Progenitor cell of endocrine pancreas (in vitro differentiated cells): ENCODE measurements at regions not wholly inside any gene's neighbourhood (a gene's known extent, or its start where the extent isn't known, plus 50 kb on each side); places are given as distances from the start of the nearest gene placed in this dataset.

Source experiments
- DNase-seq: peaks from one replicate; pipeline ENCODE4 v3.0.0; 2021; ENCODE audit warnings: low spot score; ENCODE audit not compliant: unreplicated experiment
- H3K27ac Mint-ChIP-seq: 2 replicates; pipeline ENCODE4 v1.8.0; 2021; ENCODE audit warnings: mild to moderate bottlenecking, moderate library complexity, mixed read lengths
- H3K27me3 Mint-ChIP-seq: 2 replicates; pipeline ENCODE4 v1.8.0; 2021; ENCODE audit warnings: mixed read lengths
- H3K36me3 Mint-ChIP-seq: 2 replicates; pipeline ENCODE4 v1.8.0; 2022; ENCODE audit warnings: mixed read lengths; ENCODE audit not compliant: insufficient read depth
- H3K4me1 Mint-ChIP-seq: 2 replicates; pipeline ENCODE4 v1.8.0; 2021; ENCODE audit warnings: low read depth, mixed read lengths
- H3K4me3 Mint-ChIP-seq: 2 replicates; pipeline ENCODE4 v1.8.0; 2021; ENCODE audit warnings: low read depth, mild to moderate bottlenecking, moderate library complexity, mixed read lengths
- H3K9me3 Mint-ChIP-seq: 2 replicates; pipeline ENCODE4 v1.8.0; 2021; ENCODE audit warnings: low read depth, mixed read lengths
- TF ChIP-seq, protein P1 (sequence below): fragments of 200-600 bp; sonication (generic); IDR thresholded peaks from one replicate; pipeline ENCODE4 v1.5.0; 2021; ENCODE audit warnings: antibody characterized with exemption, mild to moderate bottlenecking; ENCODE audit not compliant: unreplicated experiment

DNA sequence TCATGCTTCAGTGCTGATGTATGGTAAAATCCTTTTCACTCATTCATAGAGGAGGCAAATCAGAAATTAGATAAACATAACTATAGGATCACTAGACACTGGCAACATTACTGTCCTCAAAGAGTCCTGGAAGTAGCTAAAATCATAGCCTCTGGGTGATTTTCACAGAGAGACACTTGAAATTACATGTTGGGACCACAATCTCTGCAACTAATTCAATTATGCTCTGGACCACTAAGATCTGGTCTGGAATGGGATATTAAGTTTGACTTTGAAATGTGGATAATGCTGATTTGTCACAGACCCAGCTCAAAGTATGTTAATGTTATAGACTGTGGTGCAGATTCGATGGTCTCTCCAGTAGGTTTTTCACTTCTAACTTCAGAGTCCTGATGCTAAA lies 214.6 kb upstream of the CCNH start:
- H3K36me3 Mint-ChIP-seq: no peaks in the 10 kb centered on the region
- H3K9me3 Mint-ChIP-seq: no peaks in the 10 kb centered on the region
- no peaks in the 10 kb centered on the region for H3K27me3 Mint-ChIP-seq
- TF ChIP-seq, protein P1, sequence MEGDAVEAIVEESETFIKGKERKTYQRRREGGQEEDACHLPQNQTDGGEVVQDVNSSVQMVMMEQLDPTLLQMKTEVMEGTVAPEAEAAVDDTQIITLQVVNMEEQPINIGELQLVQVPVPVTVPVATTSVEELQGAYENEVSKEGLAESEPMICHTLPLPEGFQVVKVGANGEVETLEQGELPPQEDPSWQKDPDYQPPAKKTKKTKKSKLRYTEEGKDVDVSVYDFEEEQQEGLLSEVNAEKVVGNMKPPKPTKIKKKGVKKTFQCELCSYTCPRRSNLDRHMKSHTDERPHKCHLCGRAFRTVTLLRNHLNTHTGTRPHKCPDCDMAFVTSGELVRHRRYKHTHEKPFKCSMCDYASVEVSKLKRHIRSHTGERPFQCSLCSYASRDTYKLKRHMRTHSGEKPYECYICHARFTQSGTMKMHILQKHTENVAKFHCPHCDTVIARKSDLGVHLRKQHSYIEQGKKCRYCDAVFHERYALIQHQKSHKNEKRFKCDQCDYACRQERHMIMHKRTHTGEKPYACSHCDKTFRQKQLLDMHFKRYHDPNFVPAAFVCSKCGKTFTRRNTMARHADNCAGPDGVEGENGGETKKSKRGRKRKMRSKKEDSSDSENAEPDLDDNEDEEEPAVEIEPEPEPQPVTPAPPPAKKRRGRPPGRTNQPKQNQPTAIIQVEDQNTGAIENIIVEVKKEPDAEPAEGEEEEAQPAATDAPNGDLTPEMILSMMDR: no peak
- no peak overlapping the region for H3K27ac Mint-ChIP-seq
- no peaks in the 10 kb centered on the region for H3K4me1 Mint-ChIP-seq
- DNase-seq: no peak
- H3K4me3 Mint-ChIP-seq: no peak overlapping the region

DNA sequence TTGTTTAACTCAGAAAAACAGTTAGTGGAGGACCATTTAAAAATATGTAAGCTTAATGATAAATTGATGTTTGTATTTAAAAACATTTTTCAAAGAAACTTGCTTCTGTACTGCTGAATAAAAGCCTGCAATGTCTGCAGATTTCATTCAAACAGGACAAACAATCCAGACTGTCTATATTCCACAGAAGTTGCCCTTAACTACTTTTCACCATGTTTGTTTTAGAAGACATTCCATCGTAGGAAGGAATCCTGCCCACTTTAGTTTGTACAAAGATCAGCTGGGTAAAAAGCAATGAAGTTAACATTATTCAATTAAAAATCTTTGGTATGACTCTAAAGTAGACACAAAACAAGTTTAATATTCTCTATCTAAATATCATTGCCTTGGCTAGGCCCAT lies 195.7 kb upstream of the CCNH start:
- H3K27me3 Mint-ChIP-seq: no peaks in the 10 kb centered on the region
- no peak for DNase-seq
- H3K4me1 Mint-ChIP-seq: peaks cover 7% of the 10 kb centered on the region
- peaks cover 17% of the 10 kb centered on the region for H3K9me3 Mint-ChIP-seq
- no peak overlapping the region for H3K27ac Mint-ChIP-seq
- no peak overlapping the region for H3K4me3 Mint-ChIP-seq
- TF ChIP-seq, protein P1: no peak
- H3K36me3 Mint-ChIP-seq: no peaks in the 10 kb centered on the region

DNA sequence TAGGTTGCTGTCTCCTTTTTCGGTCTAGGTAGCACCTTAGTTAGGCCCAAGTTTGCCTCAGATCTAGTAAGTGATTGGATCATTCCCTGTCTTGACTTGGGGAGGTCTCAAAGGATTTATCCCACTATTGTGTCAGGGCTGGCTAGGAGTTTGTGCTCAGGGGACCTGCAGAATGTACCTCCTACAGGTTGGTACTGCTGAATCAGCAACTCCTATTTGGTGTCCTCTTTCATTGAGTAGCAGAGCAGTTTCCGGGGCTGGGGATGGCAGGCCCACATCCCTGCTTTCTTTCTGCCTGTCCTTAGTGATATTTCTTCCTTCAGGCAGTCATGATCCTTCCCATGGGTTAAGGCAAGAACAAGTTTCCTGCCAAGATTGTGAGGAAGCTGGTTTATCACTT lies 192.9 kb upstream of the CCNH start:
- no peak for DNase-seq
- no peaks in the 10 kb centered on the region for H3K36me3 Mint-ChIP-seq
- H3K4me3 Mint-ChIP-seq: no peak overlapping the region
- H3K4me1 Mint-ChIP-seq: peaks cover 7% of the 10 kb centered on the region
- H3K9me3 Mint-ChIP-seq: peaks cover 20% of the 10 kb centered on the region
- H3K27ac Mint-ChIP-seq: no peak overlapping the region
- TF ChIP-seq, protein P1: no peak
- no peaks in the 10 kb centered on the region for H3K27me3 Mint-ChIP-seq

DNA sequence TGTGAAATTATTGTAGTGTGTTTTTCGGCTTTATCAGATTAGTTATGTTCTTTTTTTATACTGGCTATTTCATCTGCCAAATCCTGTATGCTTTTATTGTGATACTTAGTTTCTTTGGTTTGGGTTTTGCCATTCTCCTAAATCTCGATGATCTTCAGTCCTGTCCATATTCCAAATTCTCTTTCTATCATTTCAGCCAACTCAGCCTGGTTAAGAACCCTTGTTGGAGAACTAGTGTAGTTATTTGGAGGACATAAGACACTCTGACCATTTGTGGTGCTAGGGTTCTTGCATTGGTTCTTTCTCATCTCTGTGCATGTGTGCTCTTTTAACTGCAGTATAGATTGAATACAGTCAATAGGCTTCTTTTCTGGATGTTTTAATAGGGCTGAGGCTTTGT lies 187.0 kb upstream of the CCNH start:
- Mint-ChIP-seq H3K27me3 (no peaks in the 10 kb centered on the region), H3K9me3 (peaks cover 37% of the 10 kb centered on the region), H3K27ac (no peak overlapping the region), H3K36me3 (peaks cover 2% of the 10 kb centered on the region), H3K4me1 (no peaks in the 10 kb centered on the region), H3K4me3 (no peak overlapping the region)
- TF ChIP-seq, protein P1: no peak
- no peak for DNase-seq

DNA sequence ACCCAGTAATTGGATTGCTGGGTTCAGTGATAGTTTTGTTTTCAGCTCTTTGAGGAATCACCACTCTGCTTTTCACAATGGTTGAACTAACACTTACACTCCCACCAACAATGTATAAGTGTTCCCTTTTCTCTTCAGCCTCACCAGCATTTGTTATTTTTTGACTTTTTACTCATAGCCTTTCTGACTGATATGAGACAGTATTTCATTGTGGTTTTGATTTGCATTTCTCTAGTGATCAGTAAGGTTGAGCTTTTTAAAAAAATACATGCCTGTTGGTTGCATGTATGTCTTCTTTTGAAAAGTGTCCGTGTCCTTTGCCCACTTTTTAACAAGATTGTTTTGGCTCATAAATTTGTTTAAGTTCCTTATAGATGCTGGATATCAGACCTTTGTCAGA lies 185.7 kb upstream of the CCNH start:
- TF ChIP-seq, protein P1: no peak
- no peak overlapping the region for H3K4me3 Mint-ChIP-seq
- no peak overlapping the region for H3K27ac Mint-ChIP-seq
- H3K9me3 Mint-ChIP-seq: peaks cover 29% of the 10 kb centered on the region
- no peaks in the 10 kb centered on the region for H3K27me3 Mint-ChIP-seq
- DNase-seq: no peak
- peaks cover 2% of the 10 kb centered on the region for H3K36me3 Mint-ChIP-seq
- no peaks in the 10 kb centered on the region for H3K4me1 Mint-ChIP-seq
